GM20000 (cell line): ENCODE measurements at regions not wholly inside any gene's neighbourhood (a gene's known extent, or its start where the extent isn't known, plus 50 kb on each side); places are given as distances from the start of the nearest gene placed in this dataset.

Experiments used
- DNase-seq: peaks from one replicate; pipeline ENCODE4 v3.0.0; 2012; ENCODE audit warnings: low spot score
- CTCF ChIP-seq: IDR thresholded peaks from 2 replicates; pipeline ENCODE4 v1.5.1; 2012; ENCODE audit warnings: mild to moderate bottlenecking, control low read depth; ENCODE audit errors: extremely low read depth, missing control alignments

DNA sequence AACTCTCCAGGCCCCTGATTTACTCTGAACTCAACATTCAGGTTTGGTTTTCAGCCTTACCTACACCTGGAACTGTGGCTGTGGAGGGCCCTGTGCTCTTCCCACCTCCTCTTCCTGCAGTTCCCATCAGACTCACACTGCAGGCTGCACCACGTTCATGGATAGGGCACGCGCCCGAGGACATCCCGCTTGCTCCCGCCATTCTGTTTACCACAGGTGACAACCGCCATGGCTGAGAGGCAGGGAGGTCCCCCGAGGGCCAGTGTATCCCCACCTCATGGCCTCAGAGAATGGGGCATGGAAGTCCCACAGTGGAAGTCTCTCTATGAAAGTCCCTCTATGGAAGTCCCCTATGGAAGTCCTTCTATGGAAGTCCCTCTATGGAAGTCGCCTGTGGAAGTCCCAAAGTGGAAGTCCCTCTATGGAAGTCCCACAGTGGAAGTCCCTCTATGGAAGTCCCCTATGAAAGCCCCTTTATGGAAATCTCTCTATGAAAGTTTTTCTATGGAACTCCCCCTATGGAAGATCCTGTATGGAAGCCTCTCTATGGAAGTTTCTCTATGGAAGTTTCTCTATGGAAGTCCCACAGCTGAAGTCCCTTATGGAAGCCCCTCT, 358.4 kb upstream of the SALL3 start:
- TF ChIP-seq CTCF = no peak
- DNase-seq = no peak

- TF ChIP-seq CTCF = no peak
- DNase-seq = no peak
These were observed 357.2 kb upstream of the SALL3 start for GRCh38 chr18:78622251-78622906.

- TF ChIP-seq CTCF = no peak
- no peak for DNase-seq
These were observed 356.6 kb upstream of the SALL3 start for GRCh38 chr18:78622907-78623541.

DNA sequence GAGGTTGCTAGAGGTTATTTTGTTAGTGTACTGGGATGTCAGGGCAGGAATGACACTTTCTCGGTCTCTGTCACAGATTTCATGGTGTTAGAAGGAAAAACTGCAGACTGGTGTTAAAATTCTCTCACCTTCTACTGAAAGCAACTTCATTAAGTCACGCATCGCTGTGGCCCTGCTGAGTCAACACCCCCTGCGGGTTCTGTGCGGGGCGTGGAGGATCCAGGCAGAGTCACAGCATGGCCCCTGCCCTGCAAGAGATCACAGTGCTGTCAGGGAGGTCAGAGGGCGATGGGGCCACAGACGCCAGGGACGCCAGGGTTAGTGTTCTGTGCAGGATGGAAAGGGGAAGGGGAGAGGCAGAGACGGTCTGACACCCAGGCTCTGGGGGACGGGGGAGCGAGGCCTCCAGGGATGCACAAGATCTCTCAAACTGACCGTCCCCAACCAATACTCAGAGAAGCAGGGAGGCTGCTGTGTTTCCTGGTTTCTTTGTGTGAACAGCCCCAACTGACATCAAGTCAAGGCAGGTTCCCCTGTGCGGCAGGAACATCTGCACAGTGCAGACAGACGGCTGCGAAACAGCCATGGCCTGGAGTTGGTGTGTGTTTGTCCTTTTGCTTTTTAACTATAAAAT, 354.9 kb upstream of the SALL3 start:
- no peak for DNase-seq
- no peak for TF ChIP-seq CTCF

- no peak for TF ChIP-seq CTCF
- no peak for DNase-seq
These were observed 353.8 kb upstream of the SALL3 start for GRCh38 chr18:78625847-78626246.

DNA sequence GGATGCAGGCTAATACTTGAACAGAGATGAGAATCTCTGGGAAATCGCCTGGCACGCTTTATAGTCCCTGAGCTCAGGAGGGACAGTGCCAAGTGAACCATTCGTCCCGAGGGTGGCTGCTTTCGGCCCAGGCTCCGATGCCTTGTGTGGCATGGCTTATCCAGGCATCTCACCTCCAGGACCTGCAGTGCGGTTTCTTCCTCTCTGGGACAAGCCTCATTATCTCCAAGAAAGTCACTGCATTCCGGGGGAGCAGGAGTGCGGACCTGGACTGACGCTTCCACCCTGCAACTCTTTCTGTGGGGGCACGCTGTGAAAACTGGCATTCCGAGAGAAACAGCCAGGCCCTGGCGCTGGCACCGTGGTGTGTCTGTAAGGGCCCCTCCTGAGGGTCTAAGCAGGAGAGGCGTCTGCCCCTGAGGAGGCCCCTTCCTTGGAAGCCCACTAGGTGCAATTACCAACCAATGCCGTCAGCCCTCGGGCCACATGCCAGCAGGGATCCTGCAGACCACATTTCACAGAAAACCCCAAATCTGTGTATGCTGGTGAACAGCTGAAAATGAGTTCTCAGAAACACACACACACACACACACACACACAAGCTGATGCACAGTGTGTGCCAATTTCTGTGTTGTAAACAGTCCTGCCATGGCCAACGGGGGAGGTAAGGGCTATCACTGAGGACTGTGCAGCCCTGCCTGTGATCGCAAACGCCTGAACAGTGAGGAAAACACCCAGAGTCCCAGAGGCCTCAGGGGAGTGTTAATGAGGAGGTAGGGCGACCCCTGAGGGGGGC, 351.9 kb upstream of the SALL3 start:
- no peak for DNase-seq
- TF ChIP-seq CTCF = no peak

DNA sequence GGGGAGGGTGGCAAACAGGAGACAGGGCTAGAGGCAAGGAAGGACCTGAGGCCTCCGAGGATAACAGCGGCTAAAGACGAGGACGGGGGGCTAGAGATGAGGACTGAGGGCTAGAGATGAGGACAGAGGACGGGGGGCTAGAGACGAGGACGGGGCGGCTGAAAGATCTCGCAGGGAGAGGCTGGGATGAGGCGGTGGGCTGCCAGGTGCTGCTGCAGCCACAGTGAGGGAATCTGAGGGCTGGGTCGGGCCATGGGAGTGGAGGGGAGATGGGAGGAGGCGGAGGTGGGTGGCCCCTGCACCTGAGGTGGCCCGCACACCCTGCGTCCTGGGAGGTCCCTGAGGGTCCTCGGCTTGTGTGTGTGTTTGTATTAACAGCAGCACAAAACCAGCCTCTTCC, 350.2 kb upstream of the SALL3 start:
- DNase-seq = no peak
- no peak for TF ChIP-seq CTCF
